ENCODE measurements at regions not wholly inside any gene's neighbourhood (a gene's known extent, or its start where the extent isn't known, plus 50 kb on each side); places are given as distances from the start of the nearest gene placed in this dataset.
"Not testable (repeated sequence)": the region's sequence is repeated elsewhere in the genome, so short reads cannot be mapped to it uniquely, and the experiment has no call there.

GRCh38 chr3:72032441-72033135 lies 247.6 kb upstream of the PROK2 start:
- DNase-seq: no peak

- no peak for DNase-seq
Measured at GRCh38 chr3:72031581-72031980, 246.6 kb upstream of the PROK2 start.

- not testable (repeated sequence) for DNase-seq
Measured at GRCh38 chr3:72030296-72030695, 245.3 kb upstream of the PROK2 start.

- DNase-seq: not testable (repeated sequence)
Measured at GRCh38 chr3:72028726-72029125, 243.8 kb upstream of the PROK2 start.

DNA sequence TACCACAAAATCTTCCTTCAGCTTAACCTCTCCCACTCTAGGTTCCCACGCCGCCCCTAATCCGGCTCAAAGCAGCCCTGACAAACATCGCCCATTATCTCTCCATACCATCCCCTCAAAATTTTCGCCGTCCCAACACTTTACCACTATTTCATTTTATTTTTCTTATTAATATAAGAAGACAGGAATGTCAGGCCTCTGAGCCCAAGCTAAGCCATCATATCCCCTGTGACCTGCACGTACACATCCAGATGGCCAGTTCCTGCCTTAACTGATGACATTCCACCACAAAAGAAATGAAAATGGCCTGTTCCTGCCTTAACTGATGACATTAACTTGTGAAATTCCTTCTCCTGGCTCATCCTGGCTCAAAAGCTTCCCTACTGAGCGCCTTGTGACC lies 243.4 kb upstream of the PROK2 start:
- not testable (repeated sequence) for DNase-seq

- DNase-seq: not testable (repeated sequence)
Measured at GRCh38 chr3:72027728-72028127, 242.8 kb upstream of the PROK2 start.

GRCh38 chr3:72022027-72022426 lies 237.1 kb upstream of the PROK2 start:
- DNase-seq: no peak

GRCh38 chr3:72021531-72021930 lies 236.6 kb upstream of the PROK2 start:
- no peak for DNase-seq

DNA sequence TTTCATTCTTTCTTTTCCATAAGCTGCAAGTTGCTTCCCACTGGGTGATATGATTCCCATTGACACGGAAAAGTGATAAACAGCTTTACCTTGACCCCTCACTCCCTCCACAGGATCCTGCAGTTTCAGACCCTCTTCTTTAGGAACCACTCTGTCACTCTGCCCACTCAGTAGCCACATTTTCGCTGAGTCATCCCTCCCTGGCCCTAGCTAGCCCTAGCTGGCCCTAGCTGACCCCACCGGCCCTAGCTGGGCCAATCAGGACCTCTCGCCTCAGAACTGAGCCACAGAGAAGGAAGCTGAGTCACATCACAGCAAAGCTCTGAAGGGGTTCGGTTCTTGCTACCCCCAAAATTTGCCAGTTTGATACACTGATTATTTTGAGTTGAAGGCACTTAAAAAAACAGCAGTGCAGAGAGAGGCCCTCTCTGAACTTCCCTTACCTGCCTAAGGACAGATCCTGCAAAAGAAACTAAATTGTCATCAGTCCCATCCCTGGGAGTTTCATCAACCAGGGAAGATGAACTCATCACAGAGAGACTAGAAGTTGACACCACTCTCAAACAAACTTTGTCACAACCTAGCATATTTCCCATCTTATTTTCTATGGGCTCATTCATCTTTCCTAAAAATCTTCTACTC lies 233.5 kb upstream of the PROK2 start:
- DNase-seq: no peak

- no peak for DNase-seq
Measured at GRCh38 chr3:72017935-72018334, 233.0 kb upstream of the PROK2 start.

DNA sequence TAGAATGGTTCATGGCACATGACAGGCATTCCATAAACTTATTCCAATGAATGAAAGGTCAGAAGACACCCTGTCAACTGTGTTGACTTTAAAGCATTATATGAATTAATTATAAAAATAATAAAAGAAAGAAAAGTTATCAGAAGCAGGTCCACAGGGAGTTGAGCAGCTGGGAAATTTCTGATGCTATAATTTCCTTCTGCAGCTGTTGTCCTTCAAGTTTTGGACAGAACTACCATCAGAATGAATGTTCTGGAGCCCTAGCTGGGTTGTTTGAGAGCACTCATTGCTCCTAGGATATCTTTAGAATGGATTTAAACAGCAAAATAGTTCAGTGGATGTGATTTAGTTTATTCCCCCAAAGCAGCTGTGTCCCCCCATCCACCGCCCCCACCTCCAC lies 232.4 kb upstream of the PROK2 start:
- DNase-seq: no peak

DNA sequence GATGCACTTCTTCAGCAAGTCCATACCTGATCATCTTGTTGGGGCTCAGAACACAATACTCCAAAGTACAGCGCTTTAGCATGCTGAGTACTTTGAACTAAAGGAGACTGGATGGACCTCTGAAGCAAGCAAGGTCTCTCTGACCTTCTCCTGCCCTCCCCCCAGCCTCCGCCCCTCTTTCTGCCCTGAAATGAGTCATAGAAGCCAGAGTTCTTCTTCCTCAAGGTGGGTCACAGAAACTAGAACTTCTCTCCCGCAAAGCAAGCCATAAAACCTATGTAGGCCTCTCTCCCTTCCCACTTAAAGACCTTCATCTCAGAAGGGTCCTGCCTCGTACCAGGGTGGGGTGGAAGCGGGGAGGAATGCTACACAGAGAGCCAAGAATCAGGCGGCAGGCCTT lies 230.5 kb upstream of the PROK2 start:
- DNase-seq: no peak

GRCh38 chr3:72013084-72013483 lies 228.1 kb upstream of the PROK2 start:
- no peak for DNase-seq

GRCh38 chr3:72012363-72012762 lies 227.4 kb upstream of the PROK2 start:
- DNase-seq: no peak

DNA sequence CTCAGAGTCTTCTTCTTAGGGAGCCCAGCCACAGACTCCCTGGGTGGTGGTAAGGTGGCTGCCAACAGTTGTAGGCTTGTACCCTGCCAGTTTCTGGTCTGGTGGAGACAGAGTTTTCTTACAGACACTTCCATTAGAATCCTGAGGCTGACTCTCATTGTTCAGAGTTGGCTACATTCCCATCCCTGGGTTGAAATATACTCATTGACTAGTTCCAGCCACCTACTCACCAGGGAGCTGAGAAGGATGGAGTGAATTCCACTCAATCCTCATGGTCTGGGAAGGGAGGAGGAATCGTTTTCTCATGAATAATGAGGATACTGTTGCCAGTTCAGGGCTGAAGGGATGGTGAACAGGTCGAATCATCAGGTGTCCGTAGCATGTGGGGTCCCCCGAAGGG lies 226.5 kb upstream of the PROK2 start:
- peak; percentile 1 for DNase-seq

DNA sequence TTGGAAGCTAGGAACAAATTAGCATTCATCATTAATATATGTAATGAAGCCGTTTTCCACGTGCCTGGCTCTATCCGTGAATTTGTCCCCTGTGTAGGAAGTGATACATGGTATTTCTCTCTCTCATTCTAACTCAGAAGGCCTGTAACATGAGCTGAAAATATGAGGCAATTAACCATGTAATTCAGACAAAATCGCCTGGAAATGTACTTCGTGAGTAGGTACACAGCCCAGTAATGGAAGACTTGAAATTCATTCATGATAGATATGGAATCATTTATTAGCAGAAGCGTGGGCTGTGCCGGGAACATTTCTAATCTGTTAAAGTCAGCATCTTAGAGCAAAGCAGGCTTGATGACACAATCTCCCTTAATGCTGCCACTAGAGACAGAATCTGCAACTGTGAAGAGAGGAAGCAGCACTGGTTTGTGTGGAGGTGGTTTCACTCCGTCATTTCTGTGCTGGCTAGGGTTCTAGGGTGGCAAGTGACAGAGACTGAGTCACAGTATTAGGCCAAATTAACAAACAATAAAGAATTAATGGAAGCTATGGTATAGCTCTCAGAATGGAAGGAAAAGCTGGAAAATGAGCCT lies 225.0 kb upstream of the PROK2 start:
- no peak for DNase-seq

DNA sequence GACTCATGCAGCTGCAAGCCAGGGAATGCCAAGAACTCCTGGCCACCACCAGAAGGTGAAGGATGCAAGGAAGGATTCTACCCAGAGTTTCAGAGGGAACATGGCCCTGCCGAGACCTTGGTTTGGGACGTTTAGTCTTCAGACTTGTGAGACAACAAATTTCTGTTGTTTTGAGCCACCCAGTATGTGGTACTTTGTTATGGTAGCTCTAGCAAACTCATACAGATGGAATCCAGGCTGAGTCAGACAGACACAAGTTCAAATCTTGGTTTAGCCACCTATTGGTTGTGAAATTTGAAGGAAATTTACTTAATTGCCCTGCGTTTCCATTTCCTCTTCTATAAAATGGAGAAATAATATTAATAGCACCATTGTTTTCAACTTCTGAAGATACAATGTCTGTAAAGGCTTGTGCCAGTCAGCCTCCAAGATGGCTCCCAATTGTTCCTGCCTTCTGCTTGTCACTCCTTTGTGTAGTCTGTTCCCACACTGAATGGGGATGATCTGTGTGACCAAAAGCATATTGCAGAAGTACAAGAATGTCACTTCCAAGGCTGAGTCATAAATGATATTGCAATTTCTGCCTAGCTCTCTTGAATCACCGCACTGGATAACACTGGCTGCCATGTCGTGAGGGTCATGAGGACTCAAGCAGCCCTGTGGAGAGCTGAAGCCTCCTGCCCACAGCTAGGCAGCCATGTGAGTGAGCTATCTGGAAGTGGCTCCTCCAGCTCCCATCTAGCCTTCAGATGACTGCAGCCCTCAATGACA lies 223.5 kb upstream of the PROK2 start:
- no peak for DNase-seq

DNA sequence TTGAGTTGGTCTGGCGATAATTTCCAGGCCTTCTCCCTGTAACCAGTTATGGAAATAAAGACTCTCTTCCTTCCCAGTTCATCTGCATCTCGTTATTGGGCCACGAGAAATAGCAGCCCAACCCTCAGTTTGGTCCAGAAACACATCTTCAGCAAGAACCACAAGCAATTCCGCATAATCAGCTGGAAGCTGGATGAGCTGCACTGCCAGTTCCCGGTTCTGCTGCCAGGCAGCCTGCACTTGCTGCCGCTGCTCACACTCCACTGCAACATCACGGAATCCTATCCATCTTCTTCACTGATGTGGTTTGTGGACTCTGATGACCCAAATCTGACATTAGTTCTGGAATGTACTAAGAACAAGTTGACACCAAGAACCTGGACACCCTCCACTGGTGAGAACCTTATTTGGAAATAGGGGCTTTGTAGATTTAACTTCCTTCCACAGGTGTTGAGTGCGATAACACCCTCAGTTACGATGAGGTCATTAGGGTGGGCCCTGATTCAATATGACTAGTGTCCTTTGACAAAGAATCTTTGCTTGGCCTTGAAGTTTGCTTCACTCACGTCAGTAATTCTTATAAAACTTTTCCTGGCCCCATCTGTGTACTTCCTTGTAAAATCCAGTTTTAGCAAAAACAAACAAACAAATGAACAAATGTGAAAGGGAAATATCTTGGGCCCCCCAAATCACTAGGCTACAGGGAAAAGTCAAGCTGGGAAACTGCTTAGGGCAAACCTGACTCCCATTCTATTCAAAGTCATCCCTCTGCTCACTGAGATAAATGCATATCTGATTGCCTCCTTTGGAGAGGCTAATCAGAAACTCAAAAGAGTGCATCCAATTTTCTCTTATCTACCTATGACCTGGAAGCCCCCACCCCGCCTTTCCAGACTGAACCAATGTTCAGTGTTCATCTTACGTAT lies 221.9 kb upstream of the PROK2 start:
- DNase-seq: no peak

DNA sequence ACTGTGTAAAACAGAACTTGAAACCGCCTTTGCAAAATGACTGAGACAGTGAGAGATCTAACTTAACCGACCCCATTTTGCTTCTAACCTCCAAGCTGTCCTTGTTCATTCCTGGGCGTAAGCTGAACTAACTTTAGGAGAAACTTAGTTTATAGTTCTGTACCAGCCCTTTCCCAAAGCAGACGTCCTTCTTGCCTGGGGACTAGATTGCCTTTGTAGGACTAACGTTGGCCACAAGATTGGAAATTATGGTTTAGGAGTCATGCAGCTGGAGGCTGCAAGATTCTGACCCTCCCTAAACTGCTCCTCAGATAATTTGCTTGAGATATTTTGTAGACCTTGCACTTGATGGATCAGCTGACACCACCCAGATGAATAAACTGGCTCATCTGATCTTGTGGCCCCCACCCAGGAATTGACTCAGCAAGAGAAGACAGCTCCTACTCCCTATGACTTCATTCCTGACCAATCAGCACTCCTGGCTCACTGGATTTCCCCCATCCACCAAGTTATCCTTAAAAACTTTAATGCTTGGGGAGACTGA lies 219.9 kb upstream of the PROK2 start:
- DNase-seq: no peak

DNA sequence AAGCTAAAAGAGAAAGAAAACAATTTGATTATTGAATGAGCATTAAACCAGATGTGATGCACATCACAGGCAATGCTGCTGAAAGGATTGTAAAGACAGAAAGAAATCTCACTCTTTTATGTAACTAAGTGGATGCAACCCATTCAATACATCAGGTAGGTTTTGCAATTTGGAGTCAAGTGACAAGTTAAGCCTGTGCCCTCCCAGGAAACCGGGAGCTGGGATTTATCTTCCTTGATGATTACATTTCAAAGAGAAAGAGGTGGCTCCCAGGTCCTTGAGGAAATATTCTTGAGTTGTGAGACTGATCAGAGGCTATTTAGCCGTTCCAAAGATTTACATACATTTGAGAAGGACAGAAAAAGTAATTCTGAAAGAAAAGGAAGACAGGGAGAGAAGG lies 219.0 kb upstream of the PROK2 start:
- DNase-seq: no peak

GRCh38 chr3:72001758-72002157 lies 216.8 kb upstream of the PROK2 start:
- no peak for DNase-seq

DNA sequence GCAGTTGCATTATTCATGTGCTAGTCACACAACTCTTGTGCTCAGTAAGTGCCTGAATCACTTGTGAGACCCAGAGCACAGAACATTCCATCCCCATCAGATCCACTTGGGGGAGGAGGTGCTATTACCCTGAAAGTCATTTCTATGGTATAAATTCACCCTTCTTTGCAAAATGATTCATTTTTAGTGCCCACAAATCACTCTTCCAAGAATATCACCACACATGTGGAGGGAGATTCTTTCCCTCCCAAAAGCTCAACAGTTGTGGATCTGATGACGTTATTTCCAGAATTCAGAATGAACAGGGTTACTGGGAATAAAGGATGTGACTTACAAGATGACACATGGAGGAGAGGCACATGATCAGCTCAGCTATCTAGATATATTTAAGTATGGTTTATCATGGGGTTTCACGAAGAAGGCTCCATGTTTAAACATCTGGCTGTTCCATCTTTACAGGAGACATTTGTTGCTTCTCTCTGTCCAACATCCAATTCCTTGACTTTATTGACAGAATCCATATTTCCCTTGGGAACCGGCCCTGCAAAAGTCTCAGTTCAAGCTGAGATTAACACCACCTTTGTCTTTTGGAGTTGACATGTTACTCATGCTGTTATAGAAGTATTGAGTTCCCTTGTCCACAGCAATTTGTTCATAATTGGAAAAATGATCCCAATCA lies 214.2 kb upstream of the PROK2 start:
- DNase-seq: no peak
